NCI-H774 (cell line): ENCODE measurements at regions not wholly inside any gene's neighbourhood (a gene's known extent, or its start where the extent isn't known, plus 50 kb on each side); places are given as distances from the start of the nearest gene placed in this dataset.
A peak's percentile ranks its signal among the peaks of the same experiment; 100 is the strongest.

Experiments used
- DNase-seq: peaks from one replicate; lab custom pipeline; 2025; lab: John Stamatoyannopoulos, UW

- no peak for DNase-seq
Measured at GRCh38 chr5:7015586-7016256, 302.5 kb downstream of the TENT4A start.

- DNase-seq: peak; percentile 20
Measured at GRCh38 chr5:7016999-7017747, 303.9 kb downstream of the TENT4A start.

GRCh38 chr5:7018198-7018597 is 305.0 kb downstream of the TENT4A start:
- DNase-seq: no peak

- no peak for DNase-seq
Measured at GRCh38 chr5:7018601-7019000, 305.4 kb downstream of the TENT4A start.

- DNase-seq: no peak
Measured at GRCh38 chr5:7036192-7036835, 323.1 kb downstream of the TENT4A start.

- DNase-seq: no peak
Measured at GRCh38 chr5:7039074-7039473, 325.8 kb downstream of the TENT4A start.

- DNase-seq: no peak
Measured at GRCh38 chr5:7040111-7040510, 326.9 kb downstream of the TENT4A start.

GRCh38 chr5:7043797-7044196 is 330.6 kb downstream of the TENT4A start:
- DNase-seq: no peak

GRCh38 chr5:7047511-7048261 is 334.5 kb downstream of the TENT4A start:
- peak; percentile 97 for DNase-seq

- no peak for DNase-seq
Measured at GRCh38 chr5:7050986-7051385, 337.8 kb downstream of the TENT4A start.

- DNase-seq: no peak
Measured at GRCh38 chr5:7053125-7053524, 339.9 kb downstream of the TENT4A start.

GRCh38 chr5:7053528-7054209 is 340.4 kb downstream of the TENT4A start:
- DNase-seq: no peak

GRCh38 chr5:7066471-7067235 is 329.3 kb upstream of the ADCY2 start:
- no peak for DNase-seq

- no peak for DNase-seq
Measured at GRCh38 chr5:7068156-7068555, 327.8 kb upstream of the ADCY2 start.

GRCh38 chr5:7068899-7069298 is 327.0 kb upstream of the ADCY2 start:
- DNase-seq: no peak

- DNase-seq: no peak
Measured at GRCh38 chr5:7072188-7072587, 323.8 kb upstream of the ADCY2 start.

GRCh38 chr5:7073666-7074065 is 322.3 kb upstream of the ADCY2 start:
- DNase-seq: no peak

GRCh38 chr5:7074176-7074575 is 321.8 kb upstream of the ADCY2 start:
- no peak for DNase-seq

- DNase-seq: no peak
Measured at GRCh38 chr5:7075470-7075869, 320.5 kb upstream of the ADCY2 start.

- DNase-seq: no peak
Measured at GRCh38 chr5:7078101-7078500, 317.8 kb upstream of the ADCY2 start.

GRCh38 chr5:7078901-7079300 is 317.0 kb upstream of the ADCY2 start:
- DNase-seq: peak; percentile 53
